T-cell (primary cell): ENCODE measurements at regions not wholly inside any gene's neighbourhood (a gene's known extent, or its start where the extent isn't known, plus 50 kb on each side); places are given as distances from the start of the nearest gene placed in this dataset.

Experiments used
- ATAC-seq, 4 experiments: fragments of 200-7000 bp in 3 of 4; fragments of 150-1000 bp in 1 of 4; cut with Tn5 transposase; replicated peaks in 1 of 4; 1 replicate in 3 of 4; 2 replicates in 1 of 4; pipeline ENCODE4 v1.10.0; 2021; ENCODE audit warnings: moderate library complexity in 3 of 4, mild to moderate bottlenecking in 2 of 4, moderate number of reproducible peaks in 1 of 4
- CTCF ChIA-PET, 2 donors: fragments of 300-600 bp; sonication (Branson Sonifier 250); formaldehyde crosslinking; loops; one replicate each; lab custom pipeline; 2022; ENCODE audit warnings: antibody characterized with exemption in 2 of 2; lab: Charles Lee
- POLR2A ChIA-PET, 2 donors: fragments of 300-600 bp; sonication (Branson Sonifier 250); formaldehyde crosslinking; loops; one replicate each; lab custom pipeline; 2022; ENCODE audit warnings: antibody characterized with exemption in 2 of 2; lab: Charles Lee
- DNase-seq, 35 experiments: peaks; one replicate each; pipeline versions ENCODE4 v3.0.0 to v3.0.0-alpha.2; 2013 to 2023
- H3K27ac ChIP-seq: one replicate; pipeline ENCODE4 v1.5.1; 2013; ENCODE audit warnings: low read length
- H3K27me3 ChIP-seq, 2 experiments: replicated peaks in 1 of 2; 1 replicate in 1 of 2; 2 replicates in 1 of 2; pipeline versions ENCODE4 v1.6.1 to v1.7.0; 2013; ENCODE audit warnings: low read length in 1 of 2, mixed read lengths in 1 of 2; ENCODE audit not compliant: control insufficient read depth in 2 of 2, insufficient read depth in 2 of 2; ENCODE audit errors: extremely low read depth in 1 of 2
- H3K36me3 ChIP-seq, 2 donors: 1 replicate in 1 of 2; 2 replicates in 1 of 2; pipeline versions ENCODE4 v1.6.1 to v1.7.0; 2013; ENCODE audit warnings: low read length in 1 of 2; ENCODE audit not compliant: control insufficient read depth in 2 of 2, insufficient read depth in 1 of 2; ENCODE audit errors: extremely low read depth in 1 of 2
- H3K4me1 ChIP-seq, 2 experiments: 1 replicate in 1 of 2; 2 replicates in 1 of 2; pipeline versions ENCODE4 v1.6.1 to v1.7.0; 2013; ENCODE audit warnings: low read length in 2 of 2, mixed read lengths in 1 of 2; ENCODE audit not compliant: insufficient read depth in 2 of 2, control insufficient read depth in 1 of 2; ENCODE audit errors: extremely low read depth in 1 of 2
- H3K4me3 ChIP-seq, 2 donors: 1 replicate in 1 of 2; 2 replicates in 1 of 2; pipeline versions ENCODE4 v1.5.1 to v1.7.0; 2013; ENCODE audit warnings: mild to moderate bottlenecking in 2 of 2, low read length in 1 of 2, moderate library complexity in 1 of 2; ENCODE audit not compliant: control insufficient read depth in 1 of 2; ENCODE audit errors: extremely low read depth in 1 of 2
- H3K9me3 ChIP-seq: 2 replicates; pipeline ENCODE4 v1.7.0; 2013
- H3K27ac Mint-ChIP-seq, 2 donors: one replicate each; pipeline ENCODE4 v1.8.0; 2020 to 2021; ENCODE audit warnings: mild to moderate bottlenecking in 2 of 2, mixed read lengths in 2 of 2
- H3K27me3 Mint-ChIP-seq, 2 donors: one replicate each; pipeline ENCODE4 v1.8.0; 2021 to 2022; ENCODE audit warnings: mixed read lengths in 2 of 2
- H3K36me3 Mint-ChIP-seq: one replicate; pipeline ENCODE4 v1.8.0; 2021; ENCODE audit warnings: mixed read lengths
- H3K4me1 Mint-ChIP-seq, 3 donors: one replicate each; pipeline ENCODE4 v1.8.0; 2020 to 2022; ENCODE audit warnings: mixed read lengths in 3 of 3, mild to moderate bottlenecking in 1 of 3
- H3K4me3 Mint-ChIP-seq, 3 donors: one replicate each; pipeline ENCODE4 v1.8.0; 2020 to 2022; ENCODE audit warnings: mild to moderate bottlenecking in 3 of 3, mixed read lengths in 3 of 3, moderate library complexity in 3 of 3
- H3K9me3 Mint-ChIP-seq, 3 donors: one replicate each; pipeline ENCODE4 v1.8.0; 2020 to 2022; ENCODE audit warnings: mixed read lengths in 3 of 3
- WGBS: methylation state at CpG from one replicate; pipeline ENCODE4 v1.1.5; 2013; ENCODE audit warnings: missing lambda C conversion rate; ENCODE audit not compliant: insufficient coverage; 5-methylcytosine and 5-hydroxymethylcytosine counted together

DNA sequence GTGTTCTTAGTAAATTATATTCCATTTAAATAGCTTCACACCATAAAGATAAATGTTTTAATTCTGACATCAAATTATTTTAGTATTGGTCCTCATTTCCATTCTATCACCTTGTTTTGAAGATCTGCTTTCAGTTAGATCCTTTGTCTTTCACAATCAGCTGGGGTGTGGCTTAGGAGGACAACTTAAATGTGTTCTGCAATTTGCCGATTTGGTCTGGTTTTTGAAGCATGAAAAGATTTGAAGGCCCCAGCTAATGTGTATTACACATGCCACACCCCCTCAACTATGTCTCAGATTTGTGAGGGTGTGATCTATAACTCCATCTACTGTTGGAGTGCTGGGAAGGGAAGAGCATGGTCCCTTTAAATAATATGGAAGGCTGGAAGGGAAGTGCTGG, 516.1 kb upstream of the GOLIM4 start:
- no peak overlapping the region for H3K27ac ChIP-seq
- H3K9me3 ChIP-seq, result no peaks in the 10 kb centered on the region
- no peak for ATAC-seq
- Mint-ChIP-seq H3K27me3 (no peaks in the 10 kb centered on the region), H3K27ac (no peak overlapping the region), H3K4me3 (no peak overlapping the region), H3K4me1 (no peaks in the 10 kb centered on the region), H3K36me3 (no peaks in the 10 kb centered on the region), H3K9me3 (no peaks in the 10 kb centered on the region)
- CTCF ChIA-PET, result no interaction called here
- no peaks in the 10 kb centered on the region for H3K36me3 ChIP-seq
- no peaks in the 10 kb centered on the region for H3K27me3 ChIP-seq
- WGBS, result no CpG with 5 or more reads among the region's 1 CpG
- POLR2A ChIA-PET, result no interaction called here
- no peak for DNase-seq
- no peaks in the 10 kb centered on the region for H3K4me1 ChIP-seq
- no peak overlapping the region for H3K4me3 ChIP-seq

DNA sequence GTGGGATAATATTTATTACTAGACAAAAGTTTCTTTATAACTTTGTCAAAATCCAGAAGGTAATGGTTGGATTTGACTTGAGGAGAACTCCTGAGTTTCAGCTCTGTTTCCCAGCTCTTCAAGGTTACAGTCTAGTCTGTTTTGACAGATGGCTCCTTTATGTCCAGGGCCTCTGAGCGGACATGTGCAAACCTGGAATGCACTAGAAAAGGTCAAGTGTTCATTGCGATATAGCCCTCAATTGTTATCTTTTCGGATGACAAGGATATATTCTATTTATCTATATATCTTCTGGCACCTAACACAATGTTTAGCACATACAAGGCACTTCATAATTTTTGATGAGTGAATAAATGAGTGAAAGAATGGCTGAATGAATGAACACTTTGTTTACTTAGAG, 513.2 kb upstream of the GOLIM4 start:
- no peaks in the 10 kb centered on the region for H3K9me3 Mint-ChIP-seq
- no CpG with 5 or more reads among the region's 3 CpGs for WGBS
- Histone ChIP-seq H3K9me3 (no peaks in the 10 kb centered on the region), H3K27ac (no peak overlapping the region), H3K36me3 (no peaks in the 10 kb centered on the region), H3K27me3 (no peaks in the 10 kb centered on the region), H3K4me1 (no peaks in the 10 kb centered on the region), H3K4me3 (no peak overlapping the region)
- DNase-seq, result no peak
- H3K27ac Mint-ChIP-seq, result no peak overlapping the region
- no peaks in the 10 kb centered on the region for H3K4me1 Mint-ChIP-seq
- no peaks in the 10 kb centered on the region for H3K36me3 Mint-ChIP-seq
- ChIA-PET POLR2A (no interaction called here), CTCF (no interaction called here)
- no peak overlapping the region for H3K4me3 Mint-ChIP-seq
- ATAC-seq, result no peak
- no peaks in the 10 kb centered on the region for H3K27me3 Mint-ChIP-seq

DNA sequence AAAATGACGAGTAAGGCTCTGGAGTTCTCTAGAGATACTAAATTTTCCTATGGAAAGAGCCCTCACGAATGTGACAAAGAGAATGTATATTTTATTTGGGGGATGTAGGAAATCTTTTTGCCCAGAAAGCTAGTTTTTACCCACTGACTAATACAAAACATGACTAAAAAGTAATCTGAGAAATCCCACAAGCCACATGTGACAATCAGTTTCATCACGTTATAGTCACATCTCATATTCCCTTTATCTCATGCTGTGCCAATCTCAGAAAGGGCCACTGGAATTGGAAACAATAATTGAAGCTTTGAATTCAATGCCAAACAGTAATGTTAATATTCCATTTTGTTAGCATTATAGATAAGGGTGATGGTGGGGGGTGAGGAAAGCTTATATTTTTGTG, 509.0 kb upstream of the GOLIM4 start:
- CTCF ChIA-PET, result no interaction called here

DNA sequence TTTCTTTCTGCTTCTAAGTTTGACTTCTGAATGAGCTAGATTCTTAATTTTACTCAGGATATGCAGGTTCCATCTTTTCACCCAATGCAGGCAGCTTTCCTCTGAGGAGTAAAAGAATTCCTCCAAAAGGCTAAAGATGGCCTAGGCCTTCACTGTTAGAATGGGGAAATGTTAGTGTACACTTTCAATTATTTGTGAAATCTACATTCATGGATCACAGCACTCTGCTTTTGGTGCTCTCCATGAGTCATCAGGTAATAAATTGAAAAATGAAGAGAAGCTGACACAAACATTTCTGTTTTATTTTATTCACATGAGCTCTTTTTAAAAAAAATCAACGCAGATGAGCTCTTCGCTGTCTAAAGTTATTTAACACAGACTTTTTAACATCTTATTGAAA, 502.5 kb upstream of the GOLIM4 start:
- no peaks in the 10 kb centered on the region for H3K36me3 ChIP-seq
- H3K4me1 ChIP-seq, result no peaks in the 10 kb centered on the region
- no CpG with 5 or more reads among the region's 2 CpGs for WGBS
- no peak overlapping the region for H3K27ac ChIP-seq
- no peaks in the 10 kb centered on the region for H3K27me3 Mint-ChIP-seq
- H3K36me3 Mint-ChIP-seq, result no peaks in the 10 kb centered on the region
- no peaks in the 10 kb centered on the region for H3K4me1 Mint-ChIP-seq
- ChIA-PET CTCF (no interaction called here), POLR2A (no interaction called here)
- H3K4me3 ChIP-seq, result no peak overlapping the region
- DNase-seq (no peak), ATAC-seq (no peak)
- H3K27ac Mint-ChIP-seq, result no peak overlapping the region
- no peak overlapping the region for H3K4me3 Mint-ChIP-seq
- H3K9me3 ChIP-seq, result no peaks in the 10 kb centered on the region
- peaks cover 0 to 5% (median 3%) of the 10 kb centered on the region in 3 donors for H3K9me3 Mint-ChIP-seq
- no peaks in the 10 kb centered on the region for H3K27me3 ChIP-seq

More for the DNA sequence above, 509.0 kb upstream of the GOLIM4 start:
- DNase-seq (no peak), ATAC-seq (no peak)
- 20% methylated on average over 1 of the region's 3 CpGs for WGBS
- no peaks in the 10 kb centered on the region for H3K27me3 Mint-ChIP-seq
- Histone ChIP-seq H3K36me3 (no peaks in the 10 kb centered on the region), H3K4me1 (no peaks in the 10 kb centered on the region), H3K27ac (no peak overlapping the region), H3K4me3 (no peak overlapping the region), H3K9me3 (no peaks in the 10 kb centered on the region), H3K27me3 (no peaks in the 10 kb centered on the region)
- no peaks in the 10 kb centered on the region for H3K36me3 Mint-ChIP-seq
- H3K4me1 Mint-ChIP-seq, result no peaks in the 10 kb centered on the region
- peaks cover 0 to 2% (median 0%) of the 10 kb centered on the region in 3 donors for H3K9me3 Mint-ChIP-seq
- H3K27ac Mint-ChIP-seq, result no peak overlapping the region
- POLR2A ChIA-PET, result no interaction called here
- no peak overlapping the region for H3K4me3 Mint-ChIP-seq

DNA sequence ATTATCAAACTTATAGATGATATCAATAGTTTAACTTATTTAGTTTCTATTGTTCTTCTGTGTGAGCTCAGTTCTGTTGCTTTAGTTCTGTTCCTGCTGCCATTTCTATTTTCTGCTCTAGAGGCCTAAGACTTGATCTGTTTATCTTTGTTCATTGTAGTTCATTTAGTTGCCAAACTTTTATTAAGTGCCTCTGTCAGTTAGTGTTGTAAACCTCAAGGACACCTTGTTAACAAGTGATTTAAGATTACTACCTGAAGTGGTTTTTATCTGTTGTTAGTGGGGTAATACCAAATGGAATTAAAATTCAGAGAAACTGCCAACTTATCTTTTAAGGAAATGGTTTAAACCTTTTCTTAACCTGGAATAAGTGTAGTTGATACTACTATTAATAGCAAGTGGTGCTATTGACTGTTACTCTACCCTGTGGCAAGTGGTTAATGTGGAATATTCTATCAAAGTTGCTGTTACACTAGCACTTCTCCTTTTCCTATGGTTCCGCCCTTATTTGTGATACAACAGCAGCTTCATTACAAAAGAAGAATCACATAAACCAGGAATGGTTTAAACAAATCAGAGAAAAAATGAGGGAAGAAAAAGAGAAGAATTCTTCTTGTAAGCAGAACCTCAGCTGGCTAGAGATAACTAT, 500.6 kb upstream of the GOLIM4 start:
- Histone ChIP-seq H3K9me3 (no peaks in the 10 kb centered on the region), H3K27me3 (no peaks in the 10 kb centered on the region), H3K27ac (no peak overlapping the region), H3K4me1 (no peaks in the 10 kb centered on the region), H3K36me3 (no peaks in the 10 kb centered on the region), H3K4me3 (no peak overlapping the region)
- Mint-ChIP-seq H3K36me3 (no peaks in the 10 kb centered on the region), H3K9me3 (peaks cover 0 to 3% (median 2%) of the 10 kb centered on the region in 3 donors), H3K27ac (no peak overlapping the region), H3K27me3 (no peaks in the 10 kb centered on the region), H3K4me1 (no peaks in the 10 kb centered on the region), H3K4me3 (no peak overlapping the region)
- ChIA-PET CTCF (no interaction called here), POLR2A (no interaction called here)
- no peak for ATAC-seq
- DNase-seq, result no peak
- WGBS, result no CpG with 5 or more reads among the region's 1 CpG

DNA sequence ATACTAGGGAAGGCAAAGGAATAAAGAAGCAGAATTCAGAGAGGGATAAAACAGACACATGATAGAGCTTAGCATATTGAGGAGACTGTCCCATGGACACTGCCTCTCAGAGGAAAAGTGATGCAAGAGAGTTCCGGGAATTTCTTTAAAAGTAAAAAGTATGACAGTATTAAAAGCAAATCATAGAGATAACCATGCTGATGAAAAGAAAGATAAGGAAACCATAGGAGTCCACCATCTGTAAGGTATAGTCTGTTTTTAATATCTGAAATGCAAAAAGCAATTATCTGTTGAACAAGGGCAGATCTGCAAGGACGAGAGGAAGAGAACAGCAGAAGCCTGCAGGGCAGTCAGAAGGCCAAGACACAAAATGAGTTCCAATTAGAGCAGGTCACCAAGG, 495.9 kb upstream of the GOLIM4 start:
- H3K27ac ChIP-seq, result no peak overlapping the region
- no peak for DNase-seq
- no peaks in the 10 kb centered on the region for H3K4me1 Mint-ChIP-seq
- H3K36me3 ChIP-seq, result no peaks in the 10 kb centered on the region
- H3K4me1 ChIP-seq, result no peaks in the 10 kb centered on the region
- peaks cover 0 to 10% (median 2%) of the 10 kb centered on the region in 3 donors for H3K9me3 Mint-ChIP-seq
- WGBS, result 100% methylated on average over 1 of the region's 2 CpGs
- POLR2A ChIA-PET, result no interaction called here
- no peak overlapping the region for H3K27ac Mint-ChIP-seq
- no peaks in the 10 kb centered on the region for H3K36me3 Mint-ChIP-seq
- CTCF ChIA-PET, result no interaction called here
- H3K9me3 ChIP-seq, result no peaks in the 10 kb centered on the region
- H3K27me3 ChIP-seq, result no peaks in the 10 kb centered on the region
- H3K4me3 Mint-ChIP-seq, result no peak overlapping the region
- ATAC-seq, result no peak
- no peak overlapping the region for H3K4me3 ChIP-seq
- no peaks in the 10 kb centered on the region for H3K27me3 Mint-ChIP-seq

DNA sequence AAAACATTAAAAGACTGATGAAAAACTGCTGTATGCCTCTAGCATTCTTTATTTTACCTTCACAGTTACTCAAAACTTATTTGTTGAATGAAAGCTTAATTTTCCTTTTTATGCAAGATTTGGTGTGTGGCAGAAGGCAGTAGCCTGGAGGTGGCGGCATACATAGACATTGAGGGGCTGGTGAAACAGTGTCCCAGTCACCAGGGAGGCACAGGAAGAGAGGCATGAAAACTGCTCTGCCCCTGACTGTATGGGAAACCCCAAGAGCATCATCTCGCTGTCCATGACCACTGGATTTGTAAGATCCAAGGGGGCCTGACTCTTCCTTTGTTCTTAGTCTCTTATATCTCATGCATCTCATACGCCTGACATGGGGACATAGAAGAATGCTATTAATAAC, 493.7 kb upstream of the GOLIM4 start:
- no peak for DNase-seq
- no peaks in the 10 kb centered on the region for H3K4me1 Mint-ChIP-seq
- WGBS, result 100% methylated on average over 1 of the region's 3 CpGs

More for the DNA sequence above, 493.7 kb upstream of the GOLIM4 start:
- H3K27ac Mint-ChIP-seq, result no peak overlapping the region
- no peaks in the 10 kb centered on the region for H3K27me3 ChIP-seq
- ChIA-PET POLR2A (no interaction called here), CTCF (no interaction called here)
- no peak overlapping the region for H3K4me3 ChIP-seq
- peaks cover 0 to 12% (median 0%) of the 10 kb centered on the region in 3 donors for H3K9me3 Mint-ChIP-seq
- no peaks in the 10 kb centered on the region for H3K36me3 Mint-ChIP-seq
- no peaks in the 10 kb centered on the region for H3K27me3 Mint-ChIP-seq
- H3K27ac ChIP-seq, result no peak overlapping the region
- H3K9me3 ChIP-seq, result no peaks in the 10 kb centered on the region
- no peaks in the 10 kb centered on the region for H3K4me1 ChIP-seq
- no peak overlapping the region for H3K4me3 Mint-ChIP-seq
- no peak for ATAC-seq
- H3K36me3 ChIP-seq, result no peaks in the 10 kb centered on the region
